ENCODE measurements at regions not wholly inside any gene's neighbourhood (a gene's known extent, or its start where the extent isn't known, plus 50 kb on each side); places are given as distances from the start of the nearest gene placed in this dataset.

- TF ChIP-seq CTCF (IDR thresholded peaks at IDR 0.05), result no peak
- TF ChIP-seq ZFX (IDR thresholded peaks at IDR 0.05; ENCODE audit: borderline replicate concordance), result no peak
Measured at GRCh38 chr4:80141543-80141942, 55.8 kb upstream of the PRDM8 start.
